PC-3 (cell line): ENCODE measurements at regions not wholly inside any gene's neighbourhood (a gene's known extent, or its start where the extent isn't known, plus 50 kb on each side); places are given as distances from the start of the nearest gene placed in this dataset.

ENCODE experiments used
- EZH2 ChIP-seq: fragments of 300-600 bp; sonication (generic); IDR thresholded peaks from one replicate; pipeline ENCODE4 v1.6.1; 2017; ENCODE audit warnings: antibody characterized with exemption, mild to moderate bottlenecking, low read length; ENCODE audit not compliant: unreplicated experiment
- TF ChIP-seq, protein P1 (sequence below): fragments of 300-600 bp; sonication (generic); conservative IDR thresholded peaks from 2 replicates; pipeline ENCODE4 v1.5.1; 2017; ENCODE audit warnings: antibody characterized with exemption, low read depth, mild to moderate bottlenecking, low read length

DNA sequence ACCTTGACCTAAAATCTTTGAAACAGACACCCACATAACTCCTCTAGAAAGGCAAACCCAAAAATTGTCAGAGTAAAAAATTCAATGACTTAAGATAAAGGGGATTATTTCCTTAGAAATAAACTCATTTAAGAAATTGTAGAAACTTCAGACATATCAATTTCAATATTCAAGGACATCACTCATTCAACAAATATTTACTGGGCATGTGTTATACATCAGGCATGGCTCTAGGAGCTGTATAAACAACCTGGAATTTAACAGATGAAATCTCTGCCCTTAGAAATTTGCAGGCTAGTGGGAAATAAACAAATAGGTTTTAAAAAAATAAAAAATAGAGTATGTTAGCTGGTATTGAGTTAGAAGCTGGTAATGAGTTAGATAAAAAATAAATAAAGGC, 84.0 kb upstream of the LSM14A start:
- TF ChIP-seq EZH2, result no peak
- TF ChIP-seq, protein P1, sequence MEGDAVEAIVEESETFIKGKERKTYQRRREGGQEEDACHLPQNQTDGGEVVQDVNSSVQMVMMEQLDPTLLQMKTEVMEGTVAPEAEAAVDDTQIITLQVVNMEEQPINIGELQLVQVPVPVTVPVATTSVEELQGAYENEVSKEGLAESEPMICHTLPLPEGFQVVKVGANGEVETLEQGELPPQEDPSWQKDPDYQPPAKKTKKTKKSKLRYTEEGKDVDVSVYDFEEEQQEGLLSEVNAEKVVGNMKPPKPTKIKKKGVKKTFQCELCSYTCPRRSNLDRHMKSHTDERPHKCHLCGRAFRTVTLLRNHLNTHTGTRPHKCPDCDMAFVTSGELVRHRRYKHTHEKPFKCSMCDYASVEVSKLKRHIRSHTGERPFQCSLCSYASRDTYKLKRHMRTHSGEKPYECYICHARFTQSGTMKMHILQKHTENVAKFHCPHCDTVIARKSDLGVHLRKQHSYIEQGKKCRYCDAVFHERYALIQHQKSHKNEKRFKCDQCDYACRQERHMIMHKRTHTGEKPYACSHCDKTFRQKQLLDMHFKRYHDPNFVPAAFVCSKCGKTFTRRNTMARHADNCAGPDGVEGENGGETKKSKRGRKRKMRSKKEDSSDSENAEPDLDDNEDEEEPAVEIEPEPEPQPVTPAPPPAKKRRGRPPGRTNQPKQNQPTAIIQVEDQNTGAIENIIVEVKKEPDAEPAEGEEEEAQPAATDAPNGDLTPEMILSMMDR, result no peak
